GM19193 (cell line): ENCODE measurements at regions not wholly inside any gene's neighbourhood (a gene's known extent, or its start where the extent isn't known, plus 50 kb on each side); places are given as distances from the start of the nearest gene placed in this dataset.

Experiments
- POLR2A ChIP-seq: IDR thresholded peaks from 4 replicates; pipeline ENCODE4 v1.6.1; 2011; ENCODE audit not compliant: insufficient read depth, insufficient read length; ENCODE audit errors: extremely low read depth

GRCh38 chr22:47994045-47994444 is 1231.6 kb downstream of the TBC1D22A start:
- no peak for TF ChIP-seq POLR2A

- TF ChIP-seq POLR2A, result no peak
Measured at GRCh38 chr22:47990481-47990880, 1228.0 kb downstream of the TBC1D22A start.

GRCh38 chr22:47987885-47988515 is 1225.5 kb downstream of the TBC1D22A start:
- no peak for TF ChIP-seq POLR2A

- TF ChIP-seq POLR2A, result no peak
Measured at GRCh38 chr22:47976219-47976618, 1213.8 kb downstream of the TBC1D22A start.

GRCh38 chr22:47967831-47968230 is 1205.4 kb downstream of the TBC1D22A start:
- no peak for TF ChIP-seq POLR2A

GRCh38 chr22:47966316-47966715 is 1203.9 kb downstream of the TBC1D22A start:
- TF ChIP-seq POLR2A, result no peak

- TF ChIP-seq POLR2A, result no peak
Measured at GRCh38 chr22:47965896-47966295, 1203.4 kb downstream of the TBC1D22A start.

GRCh38 chr22:47965066-47965465 is 1202.6 kb downstream of the TBC1D22A start:
- no peak for TF ChIP-seq POLR2A

GRCh38 chr22:47963660-47964059 is 1201.2 kb downstream of the TBC1D22A start:
- no peak for TF ChIP-seq POLR2A

GRCh38 chr22:47957649-47958048 is 1195.2 kb downstream of the TBC1D22A start:
- TF ChIP-seq POLR2A, result no peak

- no peak for TF ChIP-seq POLR2A
Measured at GRCh38 chr22:47954107-47954506, 1191.7 kb downstream of the TBC1D22A start.

- no peak for TF ChIP-seq POLR2A
Measured at GRCh38 chr22:47944941-47945340, 1182.5 kb downstream of the TBC1D22A start.

- TF ChIP-seq POLR2A, result no peak
Measured at GRCh38 chr22:47943729-47944700, 1181.6 kb downstream of the TBC1D22A start.

- no peak for TF ChIP-seq POLR2A
Measured at GRCh38 chr22:47940211-47940610, 1177.8 kb downstream of the TBC1D22A start.

GRCh38 chr22:47933891-47934290 is 1171.4 kb downstream of the TBC1D22A start:
- TF ChIP-seq POLR2A, result no peak

GRCh38 chr22:47933226-47933625 is 1170.8 kb downstream of the TBC1D22A start:
- no peak for TF ChIP-seq POLR2A

- no peak for TF ChIP-seq POLR2A
Measured at GRCh38 chr22:47929646-47930185, 1167.3 kb downstream of the TBC1D22A start.

- TF ChIP-seq POLR2A, result no peak
Measured at GRCh38 chr22:47929073-47929472, 1166.6 kb downstream of the TBC1D22A start.
